ENCODE measurements at regions not wholly inside any gene's neighbourhood (a gene's known extent, or its start where the extent isn't known, plus 50 kb on each side); places are given as distances from the start of the nearest gene placed in this dataset.
"Not testable (repeated sequence)": the region's sequence is repeated elsewhere in the genome, so short reads cannot be mapped to it uniquely, and the experiment has no call there.

DNA sequence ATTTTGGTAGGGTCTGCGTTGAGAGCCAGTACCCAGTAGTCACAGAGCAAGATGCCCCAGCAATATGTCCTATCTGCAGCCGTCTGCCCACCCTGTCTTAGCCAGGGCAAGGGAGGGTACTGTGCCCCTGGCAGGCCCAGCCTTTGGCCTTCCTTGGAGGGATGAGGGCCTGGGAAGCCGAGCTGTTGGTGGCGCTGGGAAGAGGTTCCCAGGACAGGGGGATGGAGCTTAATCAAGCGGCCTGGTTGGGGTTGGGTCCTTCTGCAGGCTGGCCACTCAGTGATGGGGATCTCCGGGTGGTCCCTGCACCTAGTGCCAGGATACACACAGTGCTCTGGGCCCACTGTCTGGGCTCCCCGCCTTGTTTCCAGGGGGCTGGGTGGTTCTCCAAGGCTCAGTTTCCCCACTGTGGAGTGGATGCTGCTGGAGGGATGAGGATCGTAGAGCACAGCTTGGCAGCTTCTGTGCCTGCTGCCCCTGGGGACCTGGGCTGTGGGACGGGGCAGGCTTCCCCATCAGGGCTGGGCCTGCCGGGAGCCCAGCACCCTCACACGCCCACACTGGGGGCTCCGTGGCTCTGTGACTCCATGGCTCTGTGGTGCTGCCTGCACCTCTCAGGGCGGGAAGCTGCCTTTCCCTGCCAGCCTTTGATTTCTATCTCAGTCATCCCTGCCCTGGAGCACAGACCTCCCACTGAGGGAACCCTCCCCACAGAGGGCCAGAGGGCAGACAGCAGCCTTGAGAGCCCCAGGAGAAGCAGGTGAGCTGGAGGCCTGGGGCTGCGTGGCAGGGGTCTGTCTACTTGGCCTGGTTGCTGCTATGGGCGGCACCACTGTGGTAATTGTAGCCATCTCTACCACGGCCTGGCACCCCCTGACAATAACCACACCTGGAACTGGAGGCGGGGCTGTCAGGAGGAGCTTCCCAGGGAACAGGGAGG, 357.0 kb downstream of the TMEM121 start:
- Histone ChIP-seq H3K4me3 (replicated peaks; ENCODE audit: insufficient read depth, low read length) (no peak overlapping the region), H3K27ac (replicated peaks) (no peak overlapping the region), H3K27me3 (ENCODE audit: insufficient read depth, poor library complexity, severe bottlenecking) (no peaks in the 10 kb centered on the region)
- TF ChIP-seq GABPA (IDR thresholded peaks at IDR 0.05; ENCODE audit: low read depth), result no peak
- no peak for DNase-seq (ENCODE audit: low read depth in 1 of 2, low spot score in 1 of 2)

DNA sequence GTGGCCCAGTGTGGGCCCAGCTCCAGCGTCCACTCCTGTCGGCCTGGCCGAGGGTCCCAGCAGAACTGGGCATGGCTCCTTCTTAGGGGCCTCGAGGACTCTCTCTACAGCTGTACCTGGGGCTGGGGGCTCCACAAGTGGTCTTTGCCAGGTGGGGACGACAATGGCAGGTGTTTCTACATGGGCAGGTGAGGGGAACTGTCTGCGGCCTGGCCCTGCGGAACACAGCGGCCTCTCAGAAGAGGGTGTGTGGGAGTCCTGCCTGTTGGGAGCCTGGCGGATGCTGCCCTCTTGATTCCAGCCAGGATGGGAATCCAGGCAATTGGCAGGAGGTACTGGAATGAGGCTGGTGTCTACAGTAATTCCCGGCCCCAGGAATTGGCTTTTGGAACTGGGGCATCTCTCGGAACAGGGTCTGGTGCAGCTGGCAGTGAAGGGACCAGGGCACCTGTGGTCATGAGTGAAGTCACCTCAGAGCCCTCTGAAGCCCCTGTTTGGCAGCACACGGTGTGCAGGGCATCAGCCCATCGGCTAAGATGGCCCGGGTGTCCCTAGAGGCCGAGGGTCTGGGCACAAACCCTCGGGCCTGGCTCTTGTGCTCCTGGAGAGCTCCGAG, 357.9 kb downstream of the TMEM121 start:
- not testable (repeated sequence) for H3K4me3 ChIP-seq (replicated peaks; ENCODE audit: insufficient read depth, low read length); H3K27ac ChIP-seq (replicated peaks); H3K27me3 ChIP-seq (ENCODE audit: insufficient read depth, poor library complexity, severe bottlenecking); DNase-seq (ENCODE audit: low read depth in 1 of 2, low spot score in 1 of 2)

- DNase-seq (ENCODE audit: low read depth in 1 of 2, low spot score in 1 of 2), result no peak
- no peaks in the 10 kb centered on the region for H3K27me3 ChIP-seq (ENCODE audit: insufficient read depth, poor library complexity, severe bottlenecking)
Measured at GRCh38 chr14:105884808-105885281, 358.5 kb downstream of the TMEM121 start.

GRCh38 chr14:105885561-105886320, 359.4 kb downstream of the TMEM121 start:
- TF ChIP-seq POLR2AphosphoS5 (IDR thresholded peaks at IDR 0.05; ENCODE audit: low read depth) (no peak), SPI1 (IDR thresholded peaks at IDR 0.05; ENCODE audit: borderline replicate concordance, low read depth) (no peak), GABPA (IDR thresholded peaks at IDR 0.05; ENCODE audit: low read depth) (no peak)
- TF ChIP-seq, protein P1, sequence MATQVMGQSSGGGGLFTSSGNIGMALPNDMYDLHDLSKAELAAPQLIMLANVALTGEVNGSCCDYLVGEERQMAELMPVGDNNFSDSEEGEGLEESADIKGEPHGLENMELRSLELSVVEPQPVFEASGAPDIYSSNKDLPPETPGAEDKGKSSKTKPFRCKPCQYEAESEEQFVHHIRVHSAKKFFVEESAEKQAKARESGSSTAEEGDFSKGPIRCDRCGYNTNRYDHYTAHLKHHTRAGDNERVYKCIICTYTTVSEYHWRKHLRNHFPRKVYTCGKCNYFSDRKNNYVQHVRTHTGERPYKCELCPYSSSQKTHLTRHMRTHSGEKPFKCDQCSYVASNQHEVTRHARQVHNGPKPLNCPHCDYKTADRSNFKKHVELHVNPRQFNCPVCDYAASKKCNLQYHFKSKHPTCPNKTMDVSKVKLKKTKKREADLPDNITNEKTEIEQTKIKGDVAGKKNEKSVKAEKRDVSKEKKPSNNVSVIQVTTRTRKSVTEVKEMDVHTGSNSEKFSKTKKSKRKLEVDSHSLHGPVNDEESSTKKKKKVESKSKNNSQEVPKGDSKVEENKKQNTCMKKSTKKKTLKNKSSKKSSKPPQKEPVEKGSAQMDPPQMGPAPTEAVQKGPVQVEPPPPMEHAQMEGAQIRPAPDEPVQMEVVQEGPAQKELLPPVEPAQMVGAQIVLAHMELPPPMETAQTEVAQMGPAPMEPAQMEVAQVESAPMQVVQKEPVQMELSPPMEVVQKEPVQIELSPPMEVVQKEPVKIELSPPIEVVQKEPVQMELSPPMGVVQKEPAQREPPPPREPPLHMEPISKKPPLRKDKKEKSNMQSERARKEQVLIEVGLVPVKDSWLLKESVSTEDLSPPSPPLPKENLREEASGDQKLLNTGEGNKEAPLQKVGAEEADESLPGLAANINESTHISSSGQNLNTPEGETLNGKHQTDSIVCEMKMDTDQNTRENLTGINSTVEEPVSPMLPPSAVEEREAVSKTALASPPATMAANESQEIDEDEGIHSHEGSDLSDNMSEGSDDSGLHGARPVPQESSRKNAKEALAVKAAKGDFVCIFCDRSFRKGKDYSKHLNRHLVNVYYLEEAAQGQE (IDR thresholded peaks at IDR 0.05; ENCODE audit: insufficient replicate concordance, low read depth), result no peak
- TF ChIP-seq, protein P2, sequence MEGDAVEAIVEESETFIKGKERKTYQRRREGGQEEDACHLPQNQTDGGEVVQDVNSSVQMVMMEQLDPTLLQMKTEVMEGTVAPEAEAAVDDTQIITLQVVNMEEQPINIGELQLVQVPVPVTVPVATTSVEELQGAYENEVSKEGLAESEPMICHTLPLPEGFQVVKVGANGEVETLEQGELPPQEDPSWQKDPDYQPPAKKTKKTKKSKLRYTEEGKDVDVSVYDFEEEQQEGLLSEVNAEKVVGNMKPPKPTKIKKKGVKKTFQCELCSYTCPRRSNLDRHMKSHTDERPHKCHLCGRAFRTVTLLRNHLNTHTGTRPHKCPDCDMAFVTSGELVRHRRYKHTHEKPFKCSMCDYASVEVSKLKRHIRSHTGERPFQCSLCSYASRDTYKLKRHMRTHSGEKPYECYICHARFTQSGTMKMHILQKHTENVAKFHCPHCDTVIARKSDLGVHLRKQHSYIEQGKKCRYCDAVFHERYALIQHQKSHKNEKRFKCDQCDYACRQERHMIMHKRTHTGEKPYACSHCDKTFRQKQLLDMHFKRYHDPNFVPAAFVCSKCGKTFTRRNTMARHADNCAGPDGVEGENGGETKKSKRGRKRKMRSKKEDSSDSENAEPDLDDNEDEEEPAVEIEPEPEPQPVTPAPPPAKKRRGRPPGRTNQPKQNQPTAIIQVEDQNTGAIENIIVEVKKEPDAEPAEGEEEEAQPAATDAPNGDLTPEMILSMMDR (IDR thresholded peaks at IDR 0.05; ENCODE audit: insufficient read depth, low read length), result no peak
- Histone ChIP-seq H3K27ac (replicated peaks) (no peak overlapping the region), H3K4me3 (replicated peaks; ENCODE audit: insufficient read depth, low read length) (no peak overlapping the region), H3K27me3 (ENCODE audit: insufficient read depth, poor library complexity, severe bottlenecking) (no peaks in the 10 kb centered on the region)
- DNase-seq (ENCODE audit: low read depth in 1 of 2, low spot score in 1 of 2), result no peak

More at GRCh38 chr14:105884808-105885281, 358.5 kb downstream of the TMEM121 start:
- TF ChIP-seq, protein P2 (IDR thresholded peaks at IDR 0.05; ENCODE audit: insufficient read depth, low read length), result no peak
- no peak for TF ChIP-seq POLR2AphosphoS5 (IDR thresholded peaks at IDR 0.05; ENCODE audit: low read depth)
- TF ChIP-seq, protein P1 (IDR thresholded peaks at IDR 0.05; ENCODE audit: insufficient replicate concordance, low read depth), result no peak
- no peak for TF ChIP-seq SPI1 (IDR thresholded peaks at IDR 0.05; ENCODE audit: borderline replicate concordance, low read depth)
- no peak for TF ChIP-seq GABPA (IDR thresholded peaks at IDR 0.05; ENCODE audit: low read depth)
- Histone ChIP-seq H3K27ac (replicated peaks) (no peak overlapping the region), H3K4me3 (replicated peaks; ENCODE audit: insufficient read depth, low read length) (no peak overlapping the region)

- not testable (repeated sequence) for H3K4me3 ChIP-seq (replicated peaks; ENCODE audit: insufficient read depth, low read length); H3K27me3 ChIP-seq (ENCODE audit: insufficient read depth, poor library complexity, severe bottlenecking); DNase-seq (ENCODE audit: low read depth in 1 of 2, low spot score in 1 of 2); H3K27ac ChIP-seq (replicated peaks)
Measured at GRCh38 chr14:105886791-105887191, 360.4 kb downstream of the TMEM121 start.
